Stimulated activated CD8-positive, alpha-beta memory T cell treated with anti-CD3 and anti-CD28 coated beads, Interleukin-4, amount 100 ng/mL, for 1 hour (primary cell): ENCODE measurements at regions not wholly inside any gene's neighbourhood (a gene's known extent, or its start where the extent isn't known, plus 50 kb on each side); places are given as distances from the start of the nearest gene placed in this dataset.

Source experiments
- DNase-seq, 2 donors: peaks; one replicate each; pipeline ENCODE4 v3.0.0-alpha.2; 2020; ENCODE audit warnings: low read depth in 2 of 2, low spot score in 1 of 2

GRCh38 chr13:87872813-87873212 is 201.6 kb downstream of the SLITRK5 start:
- no peak for DNase-seq

DNA sequence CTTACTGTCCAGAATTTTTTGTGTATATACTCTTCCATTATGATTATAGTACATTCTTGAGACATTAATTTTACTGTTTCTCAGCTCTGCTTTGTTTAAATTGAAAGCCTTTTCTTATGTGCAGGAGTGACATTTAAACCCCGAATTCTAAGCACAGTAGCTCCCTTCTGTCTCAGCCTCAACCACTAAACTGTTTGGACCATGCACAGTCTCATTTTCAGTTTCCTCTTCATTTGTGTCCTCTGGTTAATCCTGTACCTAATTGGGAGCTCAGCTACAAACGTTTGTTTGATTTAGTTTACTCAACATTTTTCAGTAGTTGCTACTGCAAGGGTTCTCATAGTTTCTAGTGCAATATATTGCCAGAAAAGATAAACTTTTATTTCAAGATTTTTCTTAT is 206.3 kb downstream of the SLITRK5 start:
- no peak for DNase-seq

GRCh38 chr13:87878706-87879105 is 207.5 kb downstream of the SLITRK5 start:
- no peak for DNase-seq

DNA sequence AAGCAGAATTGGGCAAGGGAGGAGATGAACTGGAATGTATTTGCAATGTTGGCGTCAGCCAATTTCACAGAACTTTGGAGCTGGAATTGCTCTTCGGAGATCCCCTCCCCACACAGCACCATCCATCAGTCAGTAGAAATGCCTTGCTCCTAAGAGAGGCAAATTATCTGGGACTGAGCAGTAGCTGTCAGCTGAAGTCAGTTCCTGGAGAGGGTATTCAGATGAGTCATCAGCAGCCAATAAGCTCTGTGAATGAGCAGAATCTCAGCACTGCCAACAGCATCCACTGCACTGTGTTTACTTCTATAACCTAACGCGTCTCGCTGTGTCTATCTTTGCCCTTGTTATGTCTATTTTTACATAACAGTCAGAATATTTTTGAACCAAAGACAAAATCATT is 213.7 kb downstream of the SLITRK5 start:
- no peak for DNase-seq

- DNase-seq, result no peak
Measured at GRCh38 chr13:87887459-87888123, 216.4 kb downstream of the SLITRK5 start.

GRCh38 chr13:87889254-87889653 is 218.1 kb downstream of the SLITRK5 start:
- DNase-seq, result no peak

- DNase-seq, result no peak
Measured at GRCh38 chr13:87893186-87893585, 222.0 kb downstream of the SLITRK5 start.

- no peak for DNase-seq
Measured at GRCh38 chr13:87894059-87894458, 222.9 kb downstream of the SLITRK5 start.

DNA sequence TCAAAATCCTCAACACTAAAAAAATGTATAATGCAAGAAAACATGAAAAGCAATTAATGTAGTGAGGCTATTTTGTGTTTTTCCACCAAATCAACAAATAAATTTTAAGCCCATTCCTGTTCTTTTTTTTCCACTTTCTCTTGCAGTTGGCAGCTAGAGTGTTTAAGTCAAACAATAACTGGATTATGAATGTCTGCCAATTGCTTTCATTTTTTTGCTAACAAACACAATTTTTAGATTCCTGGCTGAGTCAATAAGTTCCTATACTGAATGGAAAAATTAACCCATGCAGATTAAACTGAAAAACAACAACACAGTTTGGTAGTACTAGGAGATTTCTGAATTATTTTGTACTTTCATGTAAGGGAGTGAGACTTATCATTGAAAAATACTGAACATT is 232.4 kb downstream of the SLITRK5 start:
- no peak for DNase-seq

- no peak for DNase-seq
Measured at GRCh38 chr13:87906411-87906810, 235.2 kb downstream of the SLITRK5 start.

- no peak for DNase-seq
Measured at GRCh38 chr13:87907202-87907601, 236.0 kb downstream of the SLITRK5 start.

DNA sequence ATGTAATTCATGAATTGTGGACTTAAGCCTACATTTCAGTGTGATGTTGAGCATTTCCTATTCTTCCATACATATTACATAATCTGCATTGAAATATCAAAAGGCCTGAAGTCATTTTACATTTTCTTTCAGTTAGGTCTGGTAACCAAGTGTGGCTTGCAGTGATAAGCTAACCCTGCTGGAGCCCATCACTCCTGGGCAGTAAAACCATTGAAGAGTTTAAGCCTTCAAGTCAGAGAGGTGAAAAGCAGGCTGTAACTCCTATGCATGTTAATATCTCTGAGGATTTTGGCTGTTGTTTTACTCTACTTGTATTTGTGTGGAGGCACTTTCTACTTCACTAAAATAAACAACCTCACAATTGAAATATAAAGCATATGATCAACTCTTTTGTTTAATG is 248.8 kb downstream of the SLITRK5 start:
- no peak for DNase-seq

DNA sequence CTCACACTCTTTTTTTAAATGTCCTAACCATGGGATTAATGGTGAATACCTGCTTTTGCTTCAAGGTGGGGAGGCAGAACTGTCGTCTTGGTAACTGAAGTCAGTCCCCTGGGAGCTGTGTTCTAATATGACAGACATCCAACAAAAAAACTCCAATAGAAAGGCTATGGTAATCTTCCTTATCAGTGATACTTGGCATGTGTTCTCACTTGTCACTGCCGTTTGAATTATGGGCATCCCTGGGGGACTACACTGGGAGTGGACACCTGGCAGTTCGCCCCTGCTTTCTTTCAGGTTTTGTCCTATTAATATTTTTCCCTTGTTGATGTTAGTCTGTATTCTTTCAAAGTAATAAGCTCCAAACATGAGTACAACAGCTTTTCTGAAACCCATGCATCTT is 252.6 kb downstream of the SLITRK5 start:
- DNase-seq, result no peak

- DNase-seq, result no peak
Measured at GRCh38 chr13:87925006-87925405, 253.8 kb downstream of the SLITRK5 start.

- DNase-seq, result no peak
Measured at GRCh38 chr13:87940776-87941175, 269.6 kb downstream of the SLITRK5 start.

GRCh38 chr13:87941226-87941625 is 270.1 kb downstream of the SLITRK5 start:
- DNase-seq, result no peak

GRCh38 chr13:87942205-87942604 is 271.0 kb downstream of the SLITRK5 start:
- DNase-seq, result no peak

DNA sequence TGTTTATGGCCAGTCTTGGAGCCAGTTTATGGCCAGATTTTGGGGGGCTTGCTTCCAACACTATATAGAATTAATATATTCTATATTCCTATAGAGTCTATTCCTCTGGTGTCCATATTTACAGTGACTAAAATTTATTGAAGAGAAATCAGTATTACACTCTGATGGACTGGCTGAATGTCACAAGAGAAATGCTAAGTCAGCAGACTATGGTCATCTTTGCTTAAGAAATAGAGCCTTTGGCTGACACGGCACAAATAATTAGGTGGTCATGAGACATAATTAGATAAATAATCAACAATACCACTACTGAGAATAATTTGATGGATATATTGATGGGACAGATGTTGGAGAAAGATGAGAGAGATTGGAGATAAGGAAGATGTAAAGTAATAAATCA is 272.9 kb downstream of the SLITRK5 start:
- no peak for DNase-seq

- no peak for DNase-seq
Measured at GRCh38 chr13:87952377-87952776, 281.2 kb downstream of the SLITRK5 start.

- no peak for DNase-seq
Measured at GRCh38 chr13:87953381-87953780, 282.2 kb downstream of the SLITRK5 start.

DNA sequence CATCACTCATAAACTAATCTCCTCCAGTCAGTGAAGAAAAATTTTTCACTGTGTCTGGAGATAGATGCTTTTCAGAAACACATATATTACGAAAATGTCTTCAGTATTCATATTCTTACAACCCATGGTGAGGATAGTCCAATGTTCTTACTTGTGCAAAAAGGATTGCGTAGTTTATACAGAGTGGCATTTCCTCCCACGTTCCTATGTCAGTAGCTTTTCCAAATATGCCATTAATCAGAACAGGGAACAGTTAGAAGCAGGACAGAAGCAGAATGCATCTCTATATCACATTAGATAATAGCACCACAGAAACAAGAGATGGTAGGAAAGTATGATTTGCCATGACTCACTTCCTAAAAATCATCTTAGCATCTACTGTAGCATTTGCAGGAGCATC is 282.9 kb downstream of the SLITRK5 start:
- no peak for DNase-seq

DNA sequence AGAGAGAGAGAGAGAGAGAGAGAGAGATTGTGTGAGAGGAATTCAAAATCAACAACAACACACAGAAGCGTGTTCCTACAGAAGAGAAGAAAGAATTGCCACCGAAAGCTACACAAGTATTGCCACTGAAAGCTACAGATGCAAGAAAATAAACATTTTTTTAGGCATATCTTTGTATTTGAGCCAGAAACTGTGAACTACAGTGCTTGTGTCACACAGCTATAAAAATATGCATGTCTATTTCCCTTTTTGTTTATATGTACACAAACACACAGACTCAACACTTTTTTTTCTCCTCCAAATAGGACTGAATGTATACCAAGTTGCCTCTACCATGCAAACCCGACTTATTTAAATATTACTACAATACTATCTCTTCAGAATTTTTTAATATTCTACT is 290.4 kb downstream of the SLITRK5 start:
- DNase-seq, result no peak

DNA sequence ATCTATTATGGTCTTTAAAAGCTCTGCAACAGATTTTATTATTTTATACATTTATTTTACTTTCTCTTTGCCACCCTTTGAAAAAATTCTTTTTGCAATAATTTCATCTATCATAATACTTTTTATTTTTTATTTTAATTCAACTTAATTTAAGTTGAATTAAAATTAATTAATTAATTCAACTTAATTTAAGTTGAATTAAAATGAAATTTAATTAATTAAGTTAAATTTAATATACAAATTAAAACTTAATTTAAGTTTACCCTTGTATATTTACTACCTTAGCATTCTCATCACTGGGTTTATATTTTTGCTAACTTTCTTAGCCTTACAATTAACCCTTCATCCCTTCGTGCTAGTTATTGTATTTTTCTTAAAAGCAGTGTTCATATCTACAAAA is 301.4 kb downstream of the SLITRK5 start:
- no peak for DNase-seq

DNA sequence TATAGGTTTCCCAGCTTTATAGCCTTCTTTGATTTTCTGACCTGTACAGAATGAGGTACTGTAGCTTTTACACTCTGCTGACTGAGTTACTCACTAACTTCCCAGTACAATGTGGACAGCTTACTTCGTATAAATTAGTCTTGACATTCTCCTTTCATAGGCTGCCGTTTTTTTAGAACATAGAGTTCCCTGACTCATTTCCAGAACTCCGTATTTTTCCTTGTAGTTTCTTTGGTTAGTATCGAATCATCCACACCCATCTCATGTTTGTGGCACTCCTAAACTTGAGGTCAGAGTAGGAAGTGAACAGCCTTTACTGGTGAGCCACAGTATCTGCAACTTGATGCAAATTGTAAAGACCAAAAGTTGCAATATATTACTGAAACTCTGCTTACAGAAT is 303.9 kb downstream of the SLITRK5 start:
- DNase-seq, result no peak
